HS-5 (cell line): ENCODE measurements at regions not wholly inside any gene's neighbourhood (a gene's known extent, or its start where the extent isn't known, plus 50 kb on each side); places are given as distances from the start of the nearest gene placed in this dataset.

Experiments
- DNase-seq: peaks from one replicate; pipeline ENCODE4 v3.0.0-alpha.2; 2012; ENCODE audit warnings: low read depth

DNA sequence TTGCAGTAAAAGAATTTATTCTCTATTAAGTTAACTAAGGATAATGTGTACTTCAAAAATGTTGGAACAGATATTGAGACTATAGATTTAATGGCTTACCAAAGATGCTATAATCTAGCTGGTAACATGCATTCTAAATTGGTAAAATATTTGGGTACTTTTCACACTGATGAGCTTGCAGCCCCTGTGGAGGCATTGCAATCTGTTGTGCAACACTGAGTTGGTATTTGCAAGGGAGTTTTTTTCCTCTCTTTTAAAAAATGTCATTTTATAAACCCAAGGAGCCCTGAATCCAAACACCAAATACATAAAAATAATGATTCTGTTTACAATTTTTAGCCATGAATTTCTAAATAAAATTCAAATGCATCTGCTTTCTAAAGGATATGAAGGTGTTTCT lies 944.8 kb downstream of the DTWD2 start:
- DNase-seq: no peak

DNA sequence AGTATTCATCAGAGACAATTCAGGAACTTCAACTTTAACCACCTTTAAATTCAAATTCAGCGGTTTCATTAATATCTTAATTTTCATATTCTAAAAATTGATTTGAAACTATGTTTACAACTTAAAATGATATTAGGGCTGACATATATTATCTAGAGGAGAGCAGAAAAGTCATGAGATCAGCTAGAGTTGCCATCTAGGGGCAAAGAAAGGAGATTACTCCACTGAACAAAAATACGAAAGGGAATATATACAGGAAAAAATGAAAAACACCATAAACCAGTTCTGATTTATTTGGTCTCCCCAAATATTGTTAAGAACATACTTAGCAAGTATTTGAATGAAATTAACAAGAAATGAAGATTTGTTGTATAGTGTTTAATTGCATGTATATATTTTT lies 946.3 kb downstream of the DTWD2 start:
- no peak for DNase-seq

- no peak for DNase-seq
Observed at GRCh38 chr5:118040496-118040895, 947.9 kb downstream of the DTWD2 start.

- no peak for DNase-seq
Observed at GRCh38 chr5:118033686-118034338, 954.5 kb downstream of the DTWD2 start.

- no peak for DNase-seq
Observed at GRCh38 chr5:118029807-118030206, 958.5 kb downstream of the DTWD2 start.

DNA sequence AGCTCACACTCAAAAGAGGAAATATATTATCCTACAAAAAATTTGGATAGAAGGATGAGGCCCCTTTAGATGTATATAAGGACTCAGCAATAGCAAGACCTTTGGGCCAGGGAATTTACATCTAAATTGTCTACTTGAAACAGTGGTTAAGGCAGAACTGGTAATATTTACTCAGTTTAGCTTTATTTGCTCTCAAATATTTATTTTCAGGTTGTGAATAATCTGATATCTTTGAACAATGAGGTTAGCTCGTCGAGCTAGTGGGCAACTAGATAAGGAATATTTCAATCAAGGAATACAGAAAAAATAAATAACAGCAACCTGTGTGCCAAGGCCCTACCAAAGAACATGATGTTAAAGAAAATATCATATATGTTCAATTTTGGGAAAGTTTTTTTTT lies 966.3 kb downstream of the DTWD2 start:
- DNase-seq: no peak

DNA sequence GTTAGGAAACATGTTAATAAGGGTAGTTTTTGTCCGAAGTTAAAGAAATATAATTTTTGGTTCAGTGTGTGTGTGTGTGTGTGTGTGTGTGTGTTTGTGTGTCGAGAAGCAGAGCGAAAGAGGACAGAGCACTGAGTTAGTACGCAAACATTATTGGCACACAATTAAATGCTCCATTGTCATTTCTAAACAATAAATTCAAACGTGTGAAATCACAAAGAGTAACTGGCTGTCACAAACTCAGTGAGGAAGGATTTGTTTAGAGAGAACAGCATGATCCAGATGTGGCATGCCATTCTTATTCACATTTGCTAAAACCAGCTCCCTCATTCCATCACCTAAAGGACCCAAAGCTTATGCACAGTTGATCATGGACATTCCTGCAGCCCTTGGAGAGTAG lies 970.8 kb downstream of the DTWD2 start:
- DNase-seq: no peak

GRCh38 chr5:118016396-118016795 lies 972.0 kb downstream of the DTWD2 start:
- no peak for DNase-seq

- DNase-seq: no peak
Observed at GRCh38 chr5:118015511-118015910, 972.8 kb downstream of the DTWD2 start.

DNA sequence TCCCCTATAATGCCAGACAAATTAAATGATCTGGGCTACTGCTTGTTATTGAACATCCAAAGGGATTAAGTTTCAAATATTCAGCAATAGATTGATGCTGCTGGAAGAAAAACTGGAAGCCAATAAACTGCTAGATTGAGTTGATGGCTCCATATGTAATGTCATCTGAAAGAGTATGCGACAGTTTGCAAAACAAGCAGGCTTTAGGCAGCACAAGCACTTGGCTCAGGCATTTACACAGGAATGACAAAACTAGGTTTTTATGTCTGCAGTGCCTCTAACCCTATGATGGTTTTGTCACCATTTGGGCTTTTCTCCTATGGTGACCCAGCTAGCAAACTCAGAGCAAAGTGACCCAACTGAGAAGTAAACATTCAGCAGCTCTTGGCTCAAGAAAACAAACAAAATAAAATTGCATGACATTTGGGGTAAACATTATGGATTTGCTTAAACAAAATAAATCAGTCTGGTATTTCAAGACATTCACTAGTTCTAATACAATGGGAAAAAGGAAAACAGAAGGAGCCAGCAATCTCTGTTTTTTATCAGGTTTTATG lies 978.5 kb downstream of the DTWD2 start:
- DNase-seq: no peak

DNA sequence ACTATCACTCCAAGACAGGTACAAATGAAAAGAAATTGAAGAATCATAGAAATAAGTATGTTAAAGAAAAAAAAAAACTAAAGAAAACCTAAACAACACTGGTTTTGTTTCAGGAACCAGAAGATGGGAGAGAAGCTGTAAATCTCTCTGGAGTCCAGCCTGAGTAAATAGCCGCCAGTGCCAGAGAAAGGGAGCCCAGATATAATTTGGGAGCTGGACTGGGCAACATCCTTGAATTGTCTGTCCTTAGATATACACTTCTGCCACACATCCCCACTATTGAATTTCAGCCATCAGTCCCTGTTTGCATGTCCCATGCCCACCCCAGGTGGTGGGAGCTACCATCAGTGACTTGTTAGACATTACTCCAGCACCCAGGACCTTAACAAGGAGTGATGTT lies 979.6 kb downstream of the DTWD2 start:
- DNase-seq: no peak

- DNase-seq: no peak
Observed at GRCh38 chr5:118007262-118007661, 981.1 kb downstream of the DTWD2 start.

- no peak for DNase-seq
Observed at GRCh38 chr5:118006219-118006618, 982.1 kb downstream of the DTWD2 start.

- no peak for DNase-seq
Observed at GRCh38 chr5:117999939-118000549, 988.3 kb downstream of the DTWD2 start.

GRCh38 chr5:117982691-117983090 lies 1005.7 kb downstream of the DTWD2 start:
- no peak for DNase-seq

DNA sequence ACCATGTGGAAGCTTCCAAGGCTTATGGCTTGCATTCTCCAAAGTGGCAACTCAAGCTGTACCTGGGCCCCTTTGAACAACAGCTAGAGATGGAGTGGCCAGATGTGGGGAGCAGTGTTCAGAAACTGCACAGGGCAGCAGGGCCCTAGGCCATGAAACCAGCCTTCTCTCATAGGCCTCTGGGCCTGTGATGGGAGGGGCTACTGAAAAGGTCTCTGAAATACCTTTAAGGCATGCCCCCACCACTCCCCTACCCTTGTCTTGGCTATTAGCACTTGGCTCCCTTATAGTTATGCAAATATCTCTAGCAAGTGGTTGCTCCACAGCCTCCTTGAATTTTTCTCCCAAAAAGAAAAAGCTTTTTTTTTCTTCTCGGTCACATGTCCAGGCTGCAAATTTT lies 1014.6 kb downstream of the DTWD2 start:
- DNase-seq: no peak

GRCh38 chr5:117955831-117956230 lies 1032.5 kb downstream of the DTWD2 start:
- no peak for DNase-seq

- DNase-seq: no peak
Observed at GRCh38 chr5:117954331-117954730, 1034.0 kb downstream of the DTWD2 start.

DNA sequence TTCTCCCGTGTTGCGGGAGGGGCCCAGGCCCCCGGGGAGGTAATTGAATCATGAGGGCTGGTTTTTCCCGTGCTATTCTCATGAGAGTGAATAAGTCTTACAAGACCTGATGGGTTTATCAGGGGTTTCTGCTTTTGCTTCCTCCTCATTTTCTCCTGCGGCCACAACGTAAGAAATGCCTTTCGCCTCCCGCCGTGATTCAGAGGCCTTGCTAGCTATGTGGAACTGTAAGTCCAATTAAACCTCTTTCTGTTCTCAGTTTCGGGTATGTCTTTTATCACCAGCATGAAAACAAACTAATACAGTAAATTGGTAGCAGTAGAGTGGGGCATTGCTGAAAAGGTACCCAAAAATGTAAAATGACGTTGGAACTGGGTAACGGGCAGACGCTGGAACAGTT lies 1035.1 kb downstream of the DTWD2 start:
- no peak for DNase-seq

DNA sequence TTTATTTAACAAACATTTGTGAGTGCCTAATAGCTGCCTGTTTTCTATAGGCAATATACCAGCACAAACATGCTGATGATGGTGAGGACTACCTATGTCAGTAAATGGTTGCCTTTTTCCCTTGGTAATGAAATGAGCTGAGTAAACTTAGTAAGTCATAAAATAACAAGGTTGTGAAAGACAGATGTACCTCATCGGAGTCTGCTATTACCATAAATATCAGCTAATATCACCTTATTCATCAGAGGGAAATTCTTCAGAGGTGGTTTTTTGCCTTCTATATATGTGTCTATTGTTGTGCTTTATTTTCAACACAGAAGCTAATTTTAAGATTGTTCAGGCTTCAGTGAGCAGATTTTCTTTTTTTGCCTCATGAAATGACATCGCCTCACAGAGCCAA lies 1040.5 kb downstream of the DTWD2 start:
- no peak for DNase-seq

DNA sequence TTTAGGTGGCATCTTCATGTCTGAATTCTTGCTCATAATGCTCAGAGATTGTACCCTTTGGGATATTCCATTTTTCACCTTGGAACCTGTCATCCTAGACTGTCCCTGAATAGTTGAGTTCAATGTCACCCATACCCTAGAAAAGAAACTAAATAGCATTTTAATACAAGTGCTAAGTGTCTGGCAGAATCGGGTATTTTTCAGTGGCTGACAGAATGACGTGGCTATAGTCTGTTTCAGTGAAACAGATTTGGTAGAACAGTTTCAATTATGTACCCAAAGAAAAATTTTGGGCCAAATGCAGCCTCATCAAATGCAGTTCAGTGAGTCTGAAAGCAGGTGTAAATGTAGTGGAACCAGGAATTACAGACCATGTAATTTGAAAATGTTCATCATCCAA lies 1041.2 kb downstream of the DTWD2 start:
- no peak for DNase-seq

DNA sequence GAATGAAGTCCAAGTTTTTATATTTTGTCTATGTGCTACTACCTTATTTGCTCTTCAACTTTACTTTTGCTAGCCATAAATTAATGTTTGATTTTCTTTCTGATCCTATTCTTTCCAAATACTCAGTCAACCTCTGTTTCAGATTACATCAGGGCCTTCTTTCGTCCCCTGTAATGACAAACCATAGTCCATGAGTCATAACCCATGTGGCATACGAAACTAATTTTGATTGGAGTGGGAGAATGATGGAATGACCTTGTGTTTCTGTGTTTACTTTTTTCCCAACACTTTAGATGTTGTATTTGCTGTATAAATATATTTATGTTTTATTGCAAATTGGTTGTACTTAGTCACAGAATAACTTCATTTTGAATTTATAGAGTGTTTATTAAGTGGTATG lies 1043.1 kb downstream of the DTWD2 start:
- no peak for DNase-seq

- no peak for DNase-seq
Observed at GRCh38 chr5:117943541-117943940, 1044.8 kb downstream of the DTWD2 start.
